ENCODE measurements at regions not wholly inside any gene's neighbourhood (a gene's known extent, or its start where the extent isn't known, plus 50 kb on each side); places are given as distances from the start of the nearest gene placed in this dataset.
A peak's percentile ranks its signal among the peaks of the same experiment; 100 is the strongest.

- no peak for DNase-seq
Measured at GRCh38 chr6:144736763-144737162, 451.6 kb downstream of the UTRN start.

- DNase-seq = no peak
Measured at GRCh38 chr6:144737998-144738397, 452.9 kb downstream of the UTRN start.

- no peak for DNase-seq
Measured at GRCh38 chr6:144739873-144740272, 454.7 kb downstream of the UTRN start.

- DNase-seq = no peak
Measured at GRCh38 chr6:144741659-144742058, 456.5 kb downstream of the UTRN start.

GRCh38 chr6:144742779-144743178, 457.6 kb downstream of the UTRN start:
- no peak for DNase-seq

- no peak for DNase-seq
Measured at GRCh38 chr6:144744720-144745119, 459.6 kb downstream of the UTRN start.

- no peak for DNase-seq
Measured at GRCh38 chr6:144745439-144745838, 460.3 kb downstream of the UTRN start.

GRCh38 chr6:144746902-144747469, 461.9 kb downstream of the UTRN start:
- DNase-seq = no peak

GRCh38 chr6:144749263-144749662, 464.1 kb downstream of the UTRN start:
- DNase-seq = no peak

- DNase-seq = no peak
Measured at GRCh38 chr6:144753023-144753705, 468.0 kb downstream of the UTRN start.

GRCh38 chr6:144756469-144756868, 471.3 kb downstream of the UTRN start:
- peak; percentile 14 for DNase-seq

GRCh38 chr6:144757299-144757698, 472.2 kb downstream of the UTRN start:
- no peak for DNase-seq

- DNase-seq = no peak
Measured at GRCh38 chr6:144757730-144758129, 472.6 kb downstream of the UTRN start.

GRCh38 chr6:144758602-144759001, 473.5 kb downstream of the UTRN start:
- DNase-seq = no peak

- no peak for DNase-seq
Measured at GRCh38 chr6:144762469-144762868, 477.3 kb downstream of the UTRN start.

GRCh38 chr6:144767051-144767450, 481.9 kb downstream of the UTRN start:
- no peak for DNase-seq

GRCh38 chr6:144768551-144769075, 483.5 kb downstream of the UTRN start:
- no peak for DNase-seq

GRCh38 chr6:144769142-144769541, 484.0 kb downstream of the UTRN start:
- no peak for DNase-seq

- DNase-seq = no peak
Measured at GRCh38 chr6:144776031-144776819, 491.1 kb downstream of the UTRN start.

GRCh38 chr6:144777249-144777648, 492.1 kb downstream of the UTRN start:
- no peak for DNase-seq

GRCh38 chr6:144778056-144778455, 492.9 kb downstream of the UTRN start:
- no peak for DNase-seq

- DNase-seq = no peak
Measured at GRCh38 chr6:144778773-144779492, 493.8 kb downstream of the UTRN start.

GRCh38 chr6:144781836-144782235, 496.7 kb downstream of the UTRN start:
- DNase-seq = no peak
